ENCODE measurements at regions not wholly inside any gene's neighbourhood (a gene's known extent, or its start where the extent isn't known, plus 50 kb on each side); places are given as distances from the start of the nearest gene placed in this dataset.
"Not testable (repeated sequence)": the region's sequence is repeated elsewhere in the genome, so short reads cannot be mapped to it uniquely, and the experiment has no call there.

DNA sequence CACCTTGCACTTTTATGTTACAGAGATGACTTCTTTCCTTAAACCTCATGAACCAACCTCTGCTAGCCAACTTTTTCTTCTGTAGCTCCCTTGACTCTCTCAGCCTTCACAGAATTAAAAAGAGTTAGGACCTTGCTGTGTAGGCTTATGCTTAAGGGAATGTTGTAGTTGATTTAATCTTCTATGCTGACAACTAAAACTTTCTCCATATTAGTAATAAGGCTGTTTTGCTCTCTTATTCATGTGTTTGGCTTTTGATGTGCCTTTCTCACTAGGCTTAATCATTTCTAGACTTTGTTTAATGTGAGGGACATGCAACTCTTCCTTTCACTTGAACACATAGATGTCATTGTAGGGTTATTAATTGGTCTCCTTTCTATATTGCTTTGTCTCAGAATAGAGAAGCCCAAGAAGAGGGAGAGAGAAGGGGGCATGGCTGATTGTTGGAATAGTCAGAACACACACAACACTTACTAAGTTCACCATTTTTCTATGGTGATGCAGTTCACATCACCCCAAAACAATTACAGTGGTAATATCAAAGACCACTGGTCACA lies 509.5 kb downstream of the UQCRFS1 start:
- H3K36me3 Mint-ChIP-seq = no peaks in the 10 kb centered on the region
- no peaks in the 10 kb centered on the region for H3K4me1 ChIP-seq (ENCODE audit: insufficient read depth, low read length)
- H3K27ac Mint-ChIP-seq = no peak overlapping the region
- ChIA-PET POLR2A (no interaction called here), CTCF (no interaction called here)
- H3K4me1 Mint-ChIP-seq = no peaks in the 10 kb centered on the region
- H3K27me3 Mint-ChIP-seq = no peaks in the 10 kb centered on the region
- H3K9me3 Mint-ChIP-seq = peaks cover 0 to 5% (median 0%) of the 10 kb centered on the region in 5 donors
- H3K4me3 Mint-ChIP-seq = no peak overlapping the region
- no peak overlapping the region for H3K4me3 ChIP-seq (ENCODE audit: low read length)
- no peaks in the 10 kb centered on the region for H3K9me3 ChIP-seq (ENCODE audit: low read length)
- H3K27me3 ChIP-seq (ENCODE audit: insufficient read depth, low read length, poor library complexity, severe bottlenecking) = no peaks in the 10 kb centered on the region
- H3K36me3 ChIP-seq (ENCODE audit: insufficient read depth, low read length) = no peaks in the 10 kb centered on the region
- no peak overlapping the region for H3K27ac ChIP-seq (ENCODE audit: low read depth, low read length)
- DNase-seq = no peak

DNA sequence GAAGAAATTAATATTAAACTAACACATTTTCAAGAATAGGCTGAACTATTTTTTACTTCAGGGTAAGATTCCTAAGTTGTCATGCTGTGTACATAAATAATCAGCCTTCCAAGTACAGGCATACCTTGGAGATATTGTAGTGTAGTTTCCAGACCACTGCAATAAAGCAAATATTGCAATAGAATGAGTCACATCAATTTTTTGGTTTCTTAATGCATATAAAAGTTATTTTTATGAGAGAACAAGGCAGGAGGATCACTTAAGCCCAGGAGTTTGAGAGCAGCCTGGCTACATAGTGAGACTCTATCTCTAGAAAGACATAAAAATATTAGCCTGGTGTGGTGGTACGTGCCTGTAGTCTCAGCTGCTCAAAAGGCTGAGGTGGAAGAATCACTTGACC lies 511.5 kb downstream of the UQCRFS1 start:
- Histone ChIP-seq H3K4me1 (ENCODE audit: insufficient read depth, low read length) (no peaks in the 10 kb centered on the region), H3K9me3 (ENCODE audit: low read length) (no peaks in the 10 kb centered on the region), H3K4me3 (ENCODE audit: low read length) (no peak overlapping the region), H3K27ac (ENCODE audit: low read depth, low read length) (no peak overlapping the region), H3K36me3 (ENCODE audit: insufficient read depth, low read length) (no peaks in the 10 kb centered on the region), H3K27me3 (ENCODE audit: insufficient read depth, low read length, poor library complexity, severe bottlenecking) (no peaks in the 10 kb centered on the region)
- ChIA-PET POLR2A (no interaction called here), CTCF (no interaction called here)
- DNase-seq = no peak
- Mint-ChIP-seq H3K4me1 (no peaks in the 10 kb centered on the region), H3K27ac (no peak overlapping the region), H3K4me3 (no peak overlapping the region), H3K9me3 (peaks cover 0 to 5% (median 0%) of the 10 kb centered on the region in 5 donors), H3K27me3 (no peaks in the 10 kb centered on the region), H3K36me3 (no peaks in the 10 kb centered on the region)

- ChIA-PET POLR2A (no interaction called here), CTCF (no interaction called here)
- H3K4me1 ChIP-seq (ENCODE audit: insufficient read depth, low read length) = no peaks in the 10 kb centered on the region
- H3K36me3 ChIP-seq (ENCODE audit: insufficient read depth, low read length) = no peaks in the 10 kb centered on the region
- DNase-seq = no peak
- H3K27me3 Mint-ChIP-seq = peaks cover 0 to 3% of the 10 kb centered on the region in 2 donors
- H3K9me3 ChIP-seq (ENCODE audit: low read length) = no peaks in the 10 kb centered on the region
- no peaks in the 10 kb centered on the region for H3K36me3 Mint-ChIP-seq
- no peak overlapping the region for H3K4me3 ChIP-seq (ENCODE audit: low read length)
- no peak overlapping the region for H3K27ac ChIP-seq (ENCODE audit: low read depth, low read length)
- no peak overlapping the region for H3K4me3 Mint-ChIP-seq
- H3K9me3 Mint-ChIP-seq = peaks cover 0 to 5% (median 0%) of the 10 kb centered on the region in 5 donors
- no peaks in the 10 kb centered on the region for H3K4me1 Mint-ChIP-seq
- H3K27me3 ChIP-seq (ENCODE audit: insufficient read depth, low read length, poor library complexity, severe bottlenecking) = no peaks in the 10 kb centered on the region
- H3K27ac Mint-ChIP-seq = no peak overlapping the region
These were observed 512.8 kb downstream of the UQCRFS1 start for GRCh38 chr19:28700176-28700575.

DNA sequence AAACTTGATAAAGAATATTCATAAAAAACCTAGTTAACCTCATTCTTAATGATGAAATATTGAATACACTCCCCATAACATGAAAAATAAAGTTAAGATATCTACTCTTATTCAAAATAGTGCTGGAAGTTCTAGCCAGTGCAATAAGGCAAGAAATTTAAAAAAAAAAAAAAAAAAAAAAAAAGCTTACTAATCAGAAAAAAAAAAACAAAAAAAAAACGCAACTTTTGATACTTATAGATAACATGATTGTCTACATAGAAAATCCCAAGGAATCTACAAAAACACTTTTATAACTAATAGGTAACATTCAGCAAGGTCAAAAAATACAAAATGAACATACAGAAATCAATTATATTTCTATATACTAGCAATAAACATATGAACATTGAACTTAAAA lies 515.6 kb downstream of the UQCRFS1 start:
- no peak for DNase-seq
- Histone ChIP-seq H3K36me3 (ENCODE audit: insufficient read depth, low read length) (no peaks in the 10 kb centered on the region), H3K4me3 (ENCODE audit: low read length) (no peak overlapping the region), H3K4me1 (ENCODE audit: insufficient read depth, low read length) (no peaks in the 10 kb centered on the region), H3K27ac (ENCODE audit: low read depth, low read length) (no peak overlapping the region), H3K9me3 (ENCODE audit: low read length) (no peaks in the 10 kb centered on the region), H3K27me3 (ENCODE audit: insufficient read depth, low read length, poor library complexity, severe bottlenecking) (no peaks in the 10 kb centered on the region)
- Mint-ChIP-seq H3K4me3 (no peak overlapping the region), H3K9me3 (peaks cover 0 to 2% (median 0%) of the 10 kb centered on the region in 5 donors), H3K27me3 (peaks cover 1 to 6% of the 10 kb centered on the region in 2 donors), H3K4me1 (no peaks in the 10 kb centered on the region), H3K27ac (no peak overlapping the region), H3K36me3 (no peaks in the 10 kb centered on the region)
- POLR2A ChIA-PET = no interaction called here
- CTCF ChIA-PET = no interaction called here

DNA sequence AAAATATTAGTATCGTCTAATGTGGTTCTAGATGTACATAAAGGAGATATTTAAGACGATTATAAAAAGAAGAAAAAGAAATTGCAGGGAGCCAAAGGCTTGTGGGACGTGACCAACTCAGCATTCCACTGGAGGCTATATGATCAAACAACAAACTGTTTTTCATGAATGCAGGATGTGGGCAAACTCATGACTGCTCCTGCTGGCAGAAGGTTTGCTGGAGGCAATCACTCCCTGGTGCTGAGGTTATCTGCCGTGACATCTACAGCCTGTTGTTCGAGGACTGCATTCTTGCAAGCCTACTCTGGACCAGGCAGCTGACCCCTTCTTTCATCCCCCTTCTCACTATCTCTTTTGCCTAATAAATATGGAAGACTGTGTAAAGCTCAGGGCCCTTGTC lies 518.1 kb downstream of the UQCRFS1 start:
- Mint-ChIP-seq H3K27ac (peak overlapping the region in 1 of 8 donors; percentile 20), H3K4me1 (no peaks in the 10 kb centered on the region), H3K9me3 (peaks cover 0 to 4% (median 0%) of the 10 kb centered on the region in 5 donors), H3K27me3 (peaks cover 1 to 6% of the 10 kb centered on the region in 2 donors), H3K4me3 (no peak overlapping the region), H3K36me3 (no peaks in the 10 kb centered on the region)
- POLR2A ChIA-PET = no interaction called here
- Histone ChIP-seq H3K4me3 (ENCODE audit: low read length) (no peak overlapping the region), H3K27me3 (ENCODE audit: insufficient read depth, low read length, poor library complexity, severe bottlenecking) (no peaks in the 10 kb centered on the region), H3K9me3 (ENCODE audit: low read length) (no peaks in the 10 kb centered on the region), H3K27ac (ENCODE audit: low read depth, low read length) (no peak overlapping the region), H3K4me1 (ENCODE audit: insufficient read depth, low read length) (no peaks in the 10 kb centered on the region), H3K36me3 (ENCODE audit: insufficient read depth, low read length) (no peaks in the 10 kb centered on the region)
- DNase-seq = no peak
- CTCF ChIA-PET = no interaction called here

DNA sequence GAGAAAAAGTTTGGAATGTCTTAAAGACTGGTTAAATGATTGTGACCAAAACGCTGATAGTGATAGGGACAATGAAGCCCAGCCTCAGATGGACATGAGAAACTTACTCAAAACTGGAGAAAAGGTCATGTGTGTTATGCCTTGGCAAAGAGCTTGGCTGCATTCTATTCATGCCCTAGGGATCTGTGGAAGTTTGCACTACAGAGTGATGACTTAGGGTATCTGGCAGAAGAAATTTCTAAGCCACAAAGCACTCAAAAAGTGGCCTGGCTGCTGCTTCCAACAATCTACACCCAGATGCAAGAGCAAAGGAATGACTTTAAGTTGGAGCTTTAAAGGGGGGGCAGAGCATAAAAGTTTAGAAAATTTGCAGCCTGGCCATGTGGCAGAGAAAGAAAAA lies 521.3 kb downstream of the UQCRFS1 start:
- no peaks in the 10 kb centered on the region for H3K36me3 Mint-ChIP-seq
- no peak overlapping the region for H3K27ac Mint-ChIP-seq
- H3K27me3 ChIP-seq (ENCODE audit: insufficient read depth, low read length, poor library complexity, severe bottlenecking) = no peaks in the 10 kb centered on the region
- H3K4me3 Mint-ChIP-seq = no peak overlapping the region
- H3K4me1 Mint-ChIP-seq = no peaks in the 10 kb centered on the region
- no peak overlapping the region for H3K27ac ChIP-seq (ENCODE audit: low read depth, low read length)
- no peak overlapping the region for H3K4me3 ChIP-seq (ENCODE audit: low read length)
- no peaks in the 10 kb centered on the region for H3K36me3 ChIP-seq (ENCODE audit: insufficient read depth, low read length)
- peaks cover 1 to 7% of the 10 kb centered on the region in 2 donors for H3K27me3 Mint-ChIP-seq
- ChIA-PET CTCF (no interaction called here), POLR2A (no interaction called here)
- H3K9me3 ChIP-seq (ENCODE audit: low read length) = no peaks in the 10 kb centered on the region
- no peaks in the 10 kb centered on the region for H3K4me1 ChIP-seq (ENCODE audit: insufficient read depth, low read length)
- peaks cover 0 to 4% (median 0%) of the 10 kb centered on the region in 5 donors for H3K9me3 Mint-ChIP-seq
- no peak for DNase-seq

- H3K27me3 Mint-ChIP-seq; H3K4me1 ChIP-seq (ENCODE audit: insufficient read depth, low read length); H3K27me3 ChIP-seq (ENCODE audit: insufficient read depth, low read length, poor library complexity, severe bottlenecking); POLR2A ChIA-PET; H3K36me3 Mint-ChIP-seq; H3K4me3 ChIP-seq (ENCODE audit: low read length); H3K9me3 Mint-ChIP-seq; H3K4me3 Mint-ChIP-seq; H3K27ac Mint-ChIP-seq; DNase-seq; H3K4me1 Mint-ChIP-seq; H3K9me3 ChIP-seq (ENCODE audit: low read length); H3K36me3 ChIP-seq (ENCODE audit: insufficient read depth, low read length); CTCF ChIA-PET; H3K27ac ChIP-seq (ENCODE audit: low read depth, low read length): not testable (repeated sequence)
These were observed 523.5 kb downstream of the UQCRFS1 start for GRCh38 chr19:28689464-28689863.

- H3K27ac Mint-ChIP-seq = no peak overlapping the region
- H3K4me1 Mint-ChIP-seq = no peaks in the 10 kb centered on the region
- DNase-seq = no peak
- H3K36me3 ChIP-seq (ENCODE audit: insufficient read depth, low read length) = no peaks in the 10 kb centered on the region
- no peaks in the 10 kb centered on the region for H3K27me3 ChIP-seq (ENCODE audit: insufficient read depth, low read length, poor library complexity, severe bottlenecking)
- no peak overlapping the region for H3K4me3 Mint-ChIP-seq
- no peak overlapping the region for H3K27ac ChIP-seq (ENCODE audit: low read depth, low read length)
- H3K4me3 ChIP-seq (ENCODE audit: low read length) = no peak overlapping the region
- H3K27me3 Mint-ChIP-seq = peaks cover 0 to 3% of the 10 kb centered on the region in 2 donors
- H3K9me3 Mint-ChIP-seq = peaks cover 0 to 8% (median 2%) of the 10 kb centered on the region in 5 donors
- no peaks in the 10 kb centered on the region for H3K9me3 ChIP-seq (ENCODE audit: low read length)
- H3K4me1 ChIP-seq (ENCODE audit: insufficient read depth, low read length) = no peaks in the 10 kb centered on the region
- CTCF ChIA-PET = no interaction called here
- POLR2A ChIA-PET = no interaction called here
- H3K36me3 Mint-ChIP-seq = no peaks in the 10 kb centered on the region
These were observed 525.7 kb downstream of the UQCRFS1 start for GRCh38 chr19:28687296-28687695.

DNA sequence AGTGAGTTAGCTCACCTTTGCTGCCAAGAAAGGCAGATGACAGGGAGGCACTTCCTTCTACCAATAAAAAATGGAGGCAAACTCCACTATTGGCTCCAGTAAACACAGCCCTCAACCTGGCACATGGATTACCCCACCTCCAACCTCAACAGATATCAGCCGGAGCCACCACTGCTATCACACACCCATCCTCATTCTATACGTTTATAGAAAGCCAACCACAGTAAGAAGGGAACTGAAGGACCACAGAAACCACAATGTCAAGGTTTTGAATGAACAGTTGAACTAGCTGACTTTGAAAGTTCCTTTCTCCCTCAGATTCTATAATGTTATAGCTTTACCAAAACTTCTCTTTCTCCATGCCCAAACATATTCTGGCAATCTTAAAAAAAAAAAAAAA lies 526.2 kb downstream of the UQCRFS1 start:
- no peak overlapping the region for H3K27ac Mint-ChIP-seq
- Histone ChIP-seq H3K4me3 (ENCODE audit: low read length) (no peak overlapping the region), H3K27me3 (ENCODE audit: insufficient read depth, low read length, poor library complexity, severe bottlenecking) (no peaks in the 10 kb centered on the region), H3K9me3 (ENCODE audit: low read length) (no peaks in the 10 kb centered on the region), H3K27ac (ENCODE audit: low read depth, low read length) (no peak overlapping the region), H3K4me1 (ENCODE audit: insufficient read depth, low read length) (no peaks in the 10 kb centered on the region), H3K36me3 (ENCODE audit: insufficient read depth, low read length) (no peaks in the 10 kb centered on the region)
- H3K27me3 Mint-ChIP-seq = peaks cover 0 to 3% of the 10 kb centered on the region in 2 donors
- H3K9me3 Mint-ChIP-seq = peaks cover 0 to 8% (median 2%) of the 10 kb centered on the region in 5 donors
- no peak for DNase-seq
- no peaks in the 10 kb centered on the region for H3K4me1 Mint-ChIP-seq
- H3K36me3 Mint-ChIP-seq = no peaks in the 10 kb centered on the region
- POLR2A ChIA-PET = no interaction called here
- CTCF ChIA-PET = no interaction called here
- no peak overlapping the region for H3K4me3 Mint-ChIP-seq

Measured in CD8-positive, alpha-beta memory T cell (primary cell).